ENCODE measurements at regions not wholly inside any gene's neighbourhood (a gene's known extent, or its start where the extent isn't known, plus 50 kb on each side); places are given as distances from the start of the nearest gene placed in this dataset.

- TF ChIP-seq CTCF (conservative IDR thresholded peaks at IDR 0.05; ENCODE audit: low read length) (no peak), EZH2phosphoT487 (IDR thresholded peaks at IDR 0.05; ENCODE audit: borderline replicate concordance) (no peak)
Observed at GRCh38 chr11:28447226-28447625, 339.0 kb downstream of the METTL15 start.

All from Loucy (cell line).